SK-N-SH (cell line): ENCODE measurements at regions not wholly inside any gene's neighbourhood (a gene's known extent, or its start where the extent isn't known, plus 50 kb on each side); places are given as distances from the start of the nearest gene placed in this dataset.

Source experiments
- CHD2 ChIP-seq: fragments of 150-350 bp; IDR thresholded peaks from 2 replicates; pipeline ENCODE4 v1.6.1; 2018; ENCODE audit warnings: low read length; ENCODE audit not compliant: partially characterized antibody
- EP300 ChIP-seq, 2 experiments: IDR thresholded peaks; 2 replicates each; pipeline versions ENCODE4 v1.4.0 to v1.6.1; 2012; ENCODE audit warnings: borderline replicate concordance in 1 of 2, low read depth in 1 of 2, low read length in 1 of 2
- GABPA ChIP-seq: IDR thresholded peaks from 2 replicates; pipeline ENCODE4 v1.4.0; 2012; ENCODE audit warnings: low read depth, mild to moderate bottlenecking
- JUND ChIP-seq: IDR thresholded peaks from 2 replicates; pipeline ENCODE4 v1.4.0; 2012
- POLR2AphosphoS5 ChIP-seq: IDR thresholded peaks from 2 replicates; pipeline ENCODE4 v1.6.1; 2012; ENCODE audit warnings: low read depth, low read length
- RAD21 ChIP-seq: IDR thresholded peaks from 2 replicates; pipeline ENCODE4 v1.6.1; 2012; ENCODE audit warnings: mild to moderate bottlenecking, low read length
- RCOR1 ChIP-seq: fragments of 150-350 bp; IDR thresholded peaks from 2 replicates; pipeline ENCODE4 v1.6.1; 2017; ENCODE audit warnings: antibody characterized with exemption, low read length
- SMC3 ChIP-seq: IDR thresholded peaks from 2 replicates; pipeline ENCODE4 v1.6.1; 2012; ENCODE audit warnings: low read depth, low read length, improper control_type of control experiment
- TAF1 ChIP-seq: IDR thresholded peaks from 2 replicates; pipeline ENCODE4 v1.6.1; 2012; ENCODE audit warnings: low read depth, mild to moderate bottlenecking, low read length, moderate library complexity, borderline replicate concordance
- YY1 ChIP-seq: IDR thresholded peaks from 2 replicates; pipeline ENCODE4 v1.4.0; 2012; ENCODE audit warnings: low read depth, mild to moderate bottlenecking
- TF ChIP-seq, protein P1 (sequence below): fragments of 200-600 bp; sonication (generic); IDR thresholded peaks from 2 replicates; pipeline ENCODE4 v1.6.1; 2017; ENCODE audit warnings: antibody characterized with exemption, mild to moderate bottlenecking, moderate library complexity
- TF ChIP-seq, protein P2 (sequence below): IDR thresholded peaks from 2 replicates; pipeline ENCODE4 v1.4.0; 2012; ENCODE audit warnings: low read depth

DNA sequence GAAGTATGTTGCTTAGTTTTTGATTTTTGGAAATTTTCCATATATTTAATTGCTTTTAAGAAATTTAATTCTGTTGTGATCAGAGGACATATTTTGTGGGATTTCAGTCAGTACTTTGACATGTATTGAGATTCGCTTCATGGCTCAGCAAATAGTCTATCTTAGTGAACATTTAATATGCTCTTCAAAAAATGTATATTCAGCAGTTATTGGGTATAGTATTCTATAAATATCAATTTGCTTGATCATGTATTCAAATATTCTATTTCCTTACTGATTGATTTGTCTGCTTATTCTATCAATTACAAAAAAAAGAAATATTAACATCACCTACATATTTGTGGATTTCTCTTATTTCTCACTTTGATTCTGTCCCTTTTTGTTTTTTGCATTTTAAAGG, 79.5 kb upstream of the HAND1 start:
- TF ChIP-seq, protein P1, sequence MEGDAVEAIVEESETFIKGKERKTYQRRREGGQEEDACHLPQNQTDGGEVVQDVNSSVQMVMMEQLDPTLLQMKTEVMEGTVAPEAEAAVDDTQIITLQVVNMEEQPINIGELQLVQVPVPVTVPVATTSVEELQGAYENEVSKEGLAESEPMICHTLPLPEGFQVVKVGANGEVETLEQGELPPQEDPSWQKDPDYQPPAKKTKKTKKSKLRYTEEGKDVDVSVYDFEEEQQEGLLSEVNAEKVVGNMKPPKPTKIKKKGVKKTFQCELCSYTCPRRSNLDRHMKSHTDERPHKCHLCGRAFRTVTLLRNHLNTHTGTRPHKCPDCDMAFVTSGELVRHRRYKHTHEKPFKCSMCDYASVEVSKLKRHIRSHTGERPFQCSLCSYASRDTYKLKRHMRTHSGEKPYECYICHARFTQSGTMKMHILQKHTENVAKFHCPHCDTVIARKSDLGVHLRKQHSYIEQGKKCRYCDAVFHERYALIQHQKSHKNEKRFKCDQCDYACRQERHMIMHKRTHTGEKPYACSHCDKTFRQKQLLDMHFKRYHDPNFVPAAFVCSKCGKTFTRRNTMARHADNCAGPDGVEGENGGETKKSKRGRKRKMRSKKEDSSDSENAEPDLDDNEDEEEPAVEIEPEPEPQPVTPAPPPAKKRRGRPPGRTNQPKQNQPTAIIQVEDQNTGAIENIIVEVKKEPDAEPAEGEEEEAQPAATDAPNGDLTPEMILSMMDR: no peak
- TF ChIP-seq, protein P2, sequence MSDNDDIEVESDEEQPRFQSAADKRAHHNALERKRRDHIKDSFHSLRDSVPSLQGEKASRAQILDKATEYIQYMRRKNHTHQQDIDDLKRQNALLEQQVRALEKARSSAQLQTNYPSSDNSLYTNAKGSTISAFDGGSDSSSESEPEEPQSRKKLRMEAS: no peak
- TF ChIP-seq POLR2AphosphoS5 (no peak), RAD21 (no peak), TAF1 (no peak), YY1 (no peak), EP300 (IDR thresholded peaks at IDR 0.05; ENCODE audit: borderline replicate concordance in 1 of 2, low read depth in 1 of 2, low read length in 1 of 2) (no peak), CHD2 (no peak), JUND (no peak), GABPA (no peak), RCOR1 (no peak), SMC3 (no peak)
